Skeletal muscle satellite cell (primary cell): ENCODE measurements at regions not wholly inside any gene's neighbourhood (a gene's known extent, or its start where the extent isn't known, plus 50 kb on each side); places are given as distances from the start of the nearest gene placed in this dataset.

Experiments used
- H3K27me3 ChIP-seq: 2 replicates; pipeline ENCODE4 v1.7.0; 2013; ENCODE audit warnings: low read length; ENCODE audit not compliant: control insufficient read depth, insufficient read depth
- H3K36me3 ChIP-seq: 2 replicates; pipeline ENCODE4 v1.7.0; 2013; ENCODE audit warnings: mild to moderate bottlenecking, control low read depth, low read length; ENCODE audit not compliant: insufficient read depth
- H3K4me1 ChIP-seq: 2 replicates; pipeline ENCODE4 v1.7.0; 2013; ENCODE audit warnings: low read length; ENCODE audit not compliant: control insufficient read depth, insufficient read depth
- H3K4me2 ChIP-seq: 2 replicates; pipeline ENCODE4 v1.7.0; 2013; ENCODE audit warnings: mild to moderate bottlenecking, low read length
- H3K4me3 ChIP-seq: 2 replicates; pipeline ENCODE4 v1.7.0; 2013; ENCODE audit warnings: low read length
- H3K9ac ChIP-seq: 2 replicates; pipeline ENCODE4 v1.7.0; 2013; ENCODE audit warnings: mild to moderate bottlenecking, low read depth, low read length, moderate library complexity
- H3K9me3 ChIP-seq: replicated peaks from 2 replicates; pipeline ENCODE4 v1.7.0; 2013; ENCODE audit warnings: mild to moderate bottlenecking, control low read depth, low read length

DNA sequence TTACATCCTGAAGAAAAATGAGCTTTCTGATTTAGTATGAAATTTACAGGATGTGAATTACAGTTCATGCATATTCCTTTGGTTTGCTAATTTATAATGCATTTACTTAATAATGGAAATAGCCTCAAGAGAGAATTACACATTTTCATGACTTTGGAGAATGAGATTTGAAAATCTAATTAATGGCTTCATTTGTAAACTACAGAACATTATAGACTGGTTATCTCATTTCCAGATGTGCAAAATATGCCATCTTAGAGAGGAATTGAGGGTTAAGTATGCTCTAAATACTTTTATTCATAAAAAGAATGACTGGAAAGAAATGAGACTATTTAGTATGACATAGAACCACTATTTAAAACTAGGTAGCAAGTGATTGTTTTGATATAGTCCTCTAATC is 94.2 kb upstream of the DNAJC10 start:
- Histone ChIP-seq H3K4me1 (peaks cover 20% of the 10 kb centered on the region), H3K4me3 (no peak overlapping the region), H3K9ac (no peak overlapping the region), H3K27me3 (no peaks in the 10 kb centered on the region), H3K36me3 (no peaks in the 10 kb centered on the region), H3K9me3 (no peaks in the 10 kb centered on the region), H3K4me2 (no peak overlapping the region)

- Histone ChIP-seq H3K4me2 (no peak overlapping the region), H3K27me3 (no peaks in the 10 kb centered on the region), H3K4me3 (no peak overlapping the region), H3K36me3 (no peaks in the 10 kb centered on the region), H3K9me3 (no peaks in the 10 kb centered on the region), H3K4me1 (peaks cover 16% of the 10 kb centered on the region), H3K9ac (no peak overlapping the region)
Observed at GRCh38 chr2:182622231-182622630, 93.8 kb upstream of the DNAJC10 start.

DNA sequence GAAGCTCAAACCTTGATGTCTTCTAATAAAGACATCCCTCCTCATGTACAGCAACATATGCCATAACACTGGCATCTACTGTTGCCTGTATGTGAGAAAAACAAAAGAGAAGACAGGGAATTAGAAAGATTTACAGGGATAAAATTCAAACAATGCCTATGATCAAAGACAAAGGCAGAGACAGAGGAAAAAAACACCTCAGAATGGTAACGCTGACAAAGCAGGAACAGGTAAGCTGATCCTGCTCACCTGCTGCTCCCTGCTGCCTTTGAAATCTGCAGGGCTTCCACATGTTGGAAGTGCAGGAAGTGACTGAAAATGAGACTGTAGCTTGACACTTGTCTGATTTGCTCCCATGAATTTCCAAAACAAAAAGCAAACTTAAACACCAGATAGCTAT is 90.2 kb upstream of the DNAJC10 start:
- Histone ChIP-seq H3K36me3 (no peaks in the 10 kb centered on the region), H3K9ac (no peak overlapping the region), H3K9me3 (no peaks in the 10 kb centered on the region), H3K4me2 (no peak overlapping the region), H3K4me1 (no peaks in the 10 kb centered on the region), H3K27me3 (no peaks in the 10 kb centered on the region), H3K4me3 (no peak overlapping the region)

DNA sequence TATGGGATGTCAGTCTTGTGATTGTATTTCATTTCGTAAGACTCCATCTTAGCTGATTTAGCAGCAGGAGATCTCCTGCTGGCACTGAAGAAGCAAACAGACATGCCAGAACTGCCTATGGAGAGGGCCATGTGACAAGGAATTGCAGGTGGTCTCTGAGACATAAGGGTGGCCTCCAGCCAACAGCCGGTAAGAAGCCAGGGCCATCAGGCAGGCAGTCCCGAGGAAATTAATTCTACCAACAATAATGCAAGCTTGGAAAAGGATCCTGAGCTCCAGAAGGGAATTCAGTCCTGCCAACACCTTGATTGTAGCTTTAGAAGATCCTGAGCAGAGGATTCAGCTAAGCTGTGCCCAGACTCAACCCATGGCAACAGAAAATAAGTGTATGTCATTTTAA is 87.1 kb upstream of the DNAJC10 start:
- H3K36me3 ChIP-seq = no peaks in the 10 kb centered on the region
- no peak overlapping the region for H3K4me2 ChIP-seq
- no peaks in the 10 kb centered on the region for H3K9me3 ChIP-seq
- no peak overlapping the region for H3K9ac ChIP-seq
- H3K27me3 ChIP-seq = no peaks in the 10 kb centered on the region
- no peaks in the 10 kb centered on the region for H3K4me1 ChIP-seq
- no peak overlapping the region for H3K4me3 ChIP-seq

DNA sequence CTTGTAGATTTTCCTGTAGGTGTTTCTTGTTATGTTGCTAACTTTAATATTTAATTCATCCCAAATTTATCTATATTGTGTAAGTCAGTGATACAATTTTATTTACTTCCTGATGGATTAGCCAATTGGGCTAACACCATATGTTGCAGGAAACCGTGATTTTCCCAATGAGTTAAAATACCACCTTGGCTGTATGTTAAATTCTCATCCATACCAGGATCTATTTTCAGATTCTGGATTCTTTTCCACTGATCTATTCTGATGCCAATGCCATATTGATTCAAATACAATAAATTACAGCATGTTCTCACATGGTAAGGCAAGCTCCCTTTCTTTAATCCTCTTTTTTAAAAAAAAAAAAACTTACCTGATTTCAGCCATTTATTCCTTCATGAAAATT is 85.8 kb upstream of the DNAJC10 start:
- Histone ChIP-seq H3K4me1 (no peaks in the 10 kb centered on the region), H3K9me3 (no peaks in the 10 kb centered on the region), H3K4me3 (no peak overlapping the region), H3K4me2 (no peak overlapping the region), H3K27me3 (no peaks in the 10 kb centered on the region), H3K9ac (no peak overlapping the region), H3K36me3 (no peaks in the 10 kb centered on the region)

GRCh38 chr2:182631299-182631698 is 84.8 kb upstream of the DNAJC10 start:
- no peak overlapping the region for H3K4me3 ChIP-seq
- no peaks in the 10 kb centered on the region for H3K27me3 ChIP-seq

DNA sequence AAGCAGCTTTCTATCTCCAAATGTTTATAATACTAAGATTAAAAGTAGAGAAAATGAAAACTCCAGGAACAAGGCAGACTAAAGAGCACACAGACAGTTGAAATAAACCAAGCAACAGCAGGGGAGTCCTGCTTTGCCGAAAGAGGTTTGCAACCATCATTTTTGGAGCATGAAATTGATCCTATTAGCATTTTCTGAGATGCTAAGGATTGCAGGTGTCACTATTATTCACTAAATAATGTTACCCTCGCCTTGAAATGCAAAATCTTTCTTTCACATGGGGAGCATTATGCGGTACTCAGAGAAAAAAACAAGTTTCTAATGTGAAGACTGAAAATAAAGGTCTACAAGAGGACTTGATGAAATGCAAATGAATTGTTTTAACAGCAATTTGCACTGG is 81.7 kb upstream of the DNAJC10 start:
- Histone ChIP-seq H3K36me3 (no peaks in the 10 kb centered on the region), H3K27me3 (no peaks in the 10 kb centered on the region), H3K4me3 (no peak overlapping the region), H3K9me3 (no peaks in the 10 kb centered on the region), H3K4me1 (no peaks in the 10 kb centered on the region), H3K4me2 (no peak overlapping the region), H3K9ac (no peak overlapping the region)

More at GRCh38 chr2:182631299-182631698, 84.8 kb upstream of the DNAJC10 start:
- Histone ChIP-seq H3K9me3 (no peaks in the 10 kb centered on the region), H3K36me3 (no peaks in the 10 kb centered on the region), H3K9ac (no peak overlapping the region), H3K4me1 (no peaks in the 10 kb centered on the region), H3K4me2 (no peak overlapping the region)

- Histone ChIP-seq H3K4me3 (no peak overlapping the region), H3K4me1 (no peaks in the 10 kb centered on the region), H3K4me2 (no peak overlapping the region), H3K9me3 (no peaks in the 10 kb centered on the region), H3K9ac (no peak overlapping the region), H3K27me3 (no peaks in the 10 kb centered on the region), H3K36me3 (no peaks in the 10 kb centered on the region)
Observed at GRCh38 chr2:182636699-182637098, 79.4 kb upstream of the DNAJC10 start.

- Histone ChIP-seq H3K36me3 (no peaks in the 10 kb centered on the region), H3K27me3 (no peaks in the 10 kb centered on the region), H3K9me3 (no peaks in the 10 kb centered on the region), H3K4me3 (no peak overlapping the region), H3K9ac (no peak overlapping the region), H3K4me2 (no peak overlapping the region), H3K4me1 (peaks cover 7% of the 10 kb centered on the region)
Observed at GRCh38 chr2:182638667-182639066, 77.4 kb upstream of the DNAJC10 start.

GRCh38 chr2:182639971-182640370 is 76.1 kb upstream of the DNAJC10 start:
- no peak overlapping the region for H3K4me2 ChIP-seq
- H3K27me3 ChIP-seq = no peaks in the 10 kb centered on the region
- no peaks in the 10 kb centered on the region for H3K36me3 ChIP-seq
- no peak overlapping the region for H3K4me3 ChIP-seq
- H3K9ac ChIP-seq = no peak overlapping the region
- no peaks in the 10 kb centered on the region for H3K9me3 ChIP-seq
- peaks cover 12% of the 10 kb centered on the region for H3K4me1 ChIP-seq

- H3K4me1 ChIP-seq = peaks cover 12% of the 10 kb centered on the region
- H3K4me2 ChIP-seq = no peak overlapping the region
- H3K4me3 ChIP-seq = no peak overlapping the region
- no peak overlapping the region for H3K9ac ChIP-seq
- no peaks in the 10 kb centered on the region for H3K27me3 ChIP-seq
- no peaks in the 10 kb centered on the region for H3K36me3 ChIP-seq
- H3K9me3 ChIP-seq = no peaks in the 10 kb centered on the region
Observed at GRCh38 chr2:182642328-182642727, 73.7 kb upstream of the DNAJC10 start.

- H3K4me1 ChIP-seq = peaks cover 16% of the 10 kb centered on the region
- H3K27me3 ChIP-seq = no peaks in the 10 kb centered on the region
- no peak overlapping the region for H3K4me2 ChIP-seq
- no peak overlapping the region for H3K9ac ChIP-seq
- H3K36me3 ChIP-seq = no peaks in the 10 kb centered on the region
- H3K4me3 ChIP-seq = no peak overlapping the region
- H3K9me3 ChIP-seq = no peaks in the 10 kb centered on the region
Observed at GRCh38 chr2:182646763-182647498, 69.1 kb upstream of the DNAJC10 start.
